HG03521 (cell line): ENCODE measurements at regions not wholly inside any gene's neighbourhood (a gene's known extent, or its start where the extent isn't known, plus 50 kb on each side); places are given as distances from the start of the nearest gene placed in this dataset.

Experiments
- ATAC-seq: cut with Tn5 transposase; IDR thresholded peaks from one replicate; pipeline ENCODE4 v1.9.1; 2021; ENCODE audit warnings: mild to moderate bottlenecking, moderate library complexity; ENCODE audit not compliant: unreplicated experiment

GRCh38 chr6:156575361-156575760 lies 201.8 kb upstream of the ARID1B start:
- no peak for ATAC-seq

- no peak for ATAC-seq
These were observed 212.4 kb upstream of the ARID1B start for GRCh38 chr6:156564807-156565149.

GRCh38 chr6:156564127-156564806 lies 212.9 kb upstream of the ARID1B start:
- ATAC-seq: peak; percentile 90

- ATAC-seq: no peak
These were observed 213.5 kb upstream of the ARID1B start for GRCh38 chr6:156563714-156564113.

- ATAC-seq: no peak
These were observed 214.5 kb upstream of the ARID1B start for GRCh38 chr6:156562636-156563035.

GRCh38 chr6:156562019-156562418 lies 215.2 kb upstream of the ARID1B start:
- ATAC-seq: no peak

- no peak for ATAC-seq
These were observed 216.7 kb upstream of the ARID1B start for GRCh38 chr6:156560476-156560875.

- no peak for ATAC-seq
These were observed 218.0 kb upstream of the ARID1B start for GRCh38 chr6:156559162-156559690.

GRCh38 chr6:156557911-156558259 lies 219.3 kb upstream of the ARID1B start:
- no peak for ATAC-seq

GRCh38 chr6:156557251-156557910 lies 219.8 kb upstream of the ARID1B start:
- ATAC-seq: no peak

- no peak for ATAC-seq
These were observed 220.4 kb upstream of the ARID1B start for GRCh38 chr6:156556811-156557210.

- ATAC-seq: no peak
These were observed 222.1 kb upstream of the ARID1B start for GRCh38 chr6:156555116-156555515.

GRCh38 chr6:156554160-156554559 lies 223.0 kb upstream of the ARID1B start:
- no peak for ATAC-seq

- ATAC-seq: no peak
These were observed 224.3 kb upstream of the ARID1B start for GRCh38 chr6:156552849-156553248.

GRCh38 chr6:156550949-156551348 lies 226.2 kb upstream of the ARID1B start:
- ATAC-seq: no peak

- ATAC-seq: no peak
These were observed 231.2 kb upstream of the ARID1B start for GRCh38 chr6:156545931-156546330.

GRCh38 chr6:156545021-156545420 lies 232.2 kb upstream of the ARID1B start:
- no peak for ATAC-seq

- ATAC-seq: no peak
These were observed 233.1 kb upstream of the ARID1B start for GRCh38 chr6:156544046-156544445.

GRCh38 chr6:156543431-156543830 lies 233.7 kb upstream of the ARID1B start:
- ATAC-seq: no peak

GRCh38 chr6:156538875-156539660 lies 238.1 kb upstream of the ARID1B start:
- no peak for ATAC-seq

GRCh38 chr6:156534594-156534993 lies 242.6 kb upstream of the ARID1B start:
- ATAC-seq: no peak
